ENCODE measurements at regions not wholly inside any gene's neighbourhood (a gene's known extent, or its start where the extent isn't known, plus 50 kb on each side); places are given as distances from the start of the nearest gene placed in this dataset.

- H3K4me1 ChIP-seq (ENCODE audit: control insufficient read depth in 4 of 4, insufficient read depth in 4 of 4, low read length in 3 of 4): peaks cover 7 to 12% (median 12%) of the 10 kb centered on the region in 4 donors
- no peak overlapping the region for H3K4me3 ChIP-seq (ENCODE audit: low read depth in 1 of 3, low read length in 3 of 3)
- no peaks in the 10 kb centered on the region for H3K9me3 ChIP-seq (ENCODE audit: control insufficient read depth in 4 of 4, low read length in 3 of 4)
- no peak for DNase-seq (ENCODE audit: low spot score)
- TF ChIP-seq JUND (IDR thresholded peaks at IDR 0.05) (no peak), EGR1 (IDR thresholded peaks at IDR 0.05; ENCODE audit: low read depth in 2 of 2) (no peak), ATF3 (IDR thresholded peaks at IDR 0.05) (no peak), CTCF (IDR thresholded peaks at IDR 0.05; ENCODE audit: low read depth, low read length, missing input control) (no peak), RXRA (IDR thresholded peaks at IDR 0.05) (peak in 1 of 2 donors; percentile 13), YY1 (IDR thresholded peaks at IDR 0.05) (peak; percentile 71), FOXA1 (IDR thresholded peaks at IDR 0.05) (no peak), HNF4A (conservative IDR thresholded peaks at IDR 0.05) (peak; percentile 61 to 68)
- no peak overlapping the region for H3K9ac ChIP-seq (ENCODE audit: low read depth in 1 of 2, low read length in 2 of 2)
- 34% methylated on average over 2 of the region's 2 CpGs for whole genome bisulfite sequencing
- peaks cover 0 to 2% (median 0%) of the 10 kb centered on the region in 4 donors for H3K27me3 ChIP-seq (ENCODE audit: control insufficient read depth in 4 of 4, insufficient read depth in 4 of 4, low read length in 3 of 4)
- no peaks in the 10 kb centered on the region for H3K36me3 ChIP-seq (ENCODE audit: control insufficient read depth in 4 of 4, insufficient read depth in 3 of 4, low read depth in 1 of 4, low read length in 3 of 4)
- H3K27ac ChIP-seq (ENCODE audit: low read depth in 1 of 2, low read length in 2 of 2): no peak overlapping the region
Observed at GRCh38 chr9:119436261-119436660, 67.0 kb upstream of the BRINP1 start.

GRCh38 chr9:119435076-119435475 is 65.8 kb upstream of the BRINP1 start:
- no peak overlapping the region for H3K9ac ChIP-seq (ENCODE audit: low read depth in 1 of 2, low read length in 2 of 2)
- H3K9me3 ChIP-seq (ENCODE audit: control insufficient read depth in 4 of 4, low read length in 3 of 4): no peaks in the 10 kb centered on the region
- WGBS: 86% methylated on average over 1 of the region's 1 CpG
- no peaks in the 10 kb centered on the region for H3K27me3 ChIP-seq (ENCODE audit: control insufficient read depth in 4 of 4, insufficient read depth in 4 of 4, low read length in 3 of 4)
- H3K4me3 ChIP-seq (ENCODE audit: low read depth in 1 of 3, low read length in 3 of 3): no peak overlapping the region
- H3K36me3 ChIP-seq (ENCODE audit: control insufficient read depth in 4 of 4, insufficient read depth in 3 of 4, low read depth in 1 of 4, low read length in 3 of 4): no peaks in the 10 kb centered on the region
- peaks cover 7 to 12% (median 12%) of the 10 kb centered on the region in 4 donors for H3K4me1 ChIP-seq (ENCODE audit: control insufficient read depth in 4 of 4, insufficient read depth in 4 of 4, low read length in 3 of 4)
- no peak for DNase-seq (ENCODE audit: low spot score)
- no peak for TF ChIP-seq ATF3 (IDR thresholded peaks at IDR 0.05)
- TF ChIP-seq HNF4A (conservative IDR thresholded peaks at IDR 0.05): peak; percentile 7 to 12
- no peak overlapping the region for H3K27ac ChIP-seq (ENCODE audit: low read depth in 1 of 2, low read length in 2 of 2)

- no peak for DNase-seq (ENCODE audit: low spot score)
- TF ChIP-seq FOXA1 (IDR thresholded peaks at IDR 0.05) (no peak), CTCF (IDR thresholded peaks at IDR 0.05; ENCODE audit: low read depth, low read length, missing input control) (no peak), RAD21 (IDR thresholded peaks at IDR 0.05) (no peak)
- Histone ChIP-seq H3K27me3 (ENCODE audit: control insufficient read depth in 4 of 4, insufficient read depth in 4 of 4, low read length in 3 of 4) (no peaks in the 10 kb centered on the region), H3K9ac (ENCODE audit: low read depth in 1 of 2, low read length in 2 of 2) (no peak overlapping the region), H3K36me3 (ENCODE audit: control insufficient read depth in 4 of 4, insufficient read depth in 3 of 4, low read depth in 1 of 4, low read length in 3 of 4) (no peaks in the 10 kb centered on the region), H3K9me3 (ENCODE audit: control insufficient read depth in 4 of 4, low read length in 3 of 4) (no peaks in the 10 kb centered on the region), H3K4me1 (ENCODE audit: control insufficient read depth in 4 of 4, insufficient read depth in 4 of 4, low read length in 3 of 4) (peaks cover 7 to 12% (median 12%) of the 10 kb centered on the region in 4 donors), H3K4me3 (ENCODE audit: low read depth in 1 of 3, low read length in 3 of 3) (no peak overlapping the region), H3K27ac (ENCODE audit: low read depth in 1 of 2, low read length in 2 of 2) (no peak overlapping the region)
- 77% methylated on average over 2 of the region's 2 CpGs for WGBS
Observed at GRCh38 chr9:119432428-119432827, 63.2 kb upstream of the BRINP1 start.

All from liver (tissue), 8 donors.